Ureter (tissue), 1 donor: ENCODE measurements at regions not wholly inside any gene's neighbourhood (a gene's known extent, or its start where the extent isn't known, plus 50 kb on each side); places are given as distances from the start of the nearest gene placed in this dataset.
"Not testable (repeated sequence)": the region's sequence is repeated elsewhere in the genome, so short reads cannot be mapped to it uniquely, and the experiment has no call there.

Experiments used
- DNase-seq: peaks from one replicate; pipeline ENCODE4 v3.0.0-alpha.2; 2020; ENCODE audit warnings: low spot score
- donor health status: DM: yes; HTN: yes; CAD: no.

DNA sequence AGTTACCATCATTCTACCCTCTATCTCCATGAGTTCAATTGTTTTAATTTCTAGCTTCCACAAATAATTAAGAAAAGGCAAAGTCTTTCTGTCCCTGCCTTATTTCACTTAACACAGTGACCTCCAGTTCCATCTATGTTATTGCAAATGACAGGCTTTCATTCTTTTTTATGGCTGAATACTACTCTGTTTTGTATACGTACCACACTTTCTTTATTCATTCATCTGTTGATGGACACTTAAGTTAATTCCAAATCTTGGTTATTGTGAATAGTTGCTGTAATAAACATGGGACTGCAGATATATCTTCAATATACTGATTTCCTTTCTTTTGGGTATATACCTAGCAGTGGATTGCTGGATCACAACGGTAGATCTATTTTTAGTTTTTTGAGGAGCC, 314.1 kb downstream of the SV2B start:
- no peak for DNase-seq

DNA sequence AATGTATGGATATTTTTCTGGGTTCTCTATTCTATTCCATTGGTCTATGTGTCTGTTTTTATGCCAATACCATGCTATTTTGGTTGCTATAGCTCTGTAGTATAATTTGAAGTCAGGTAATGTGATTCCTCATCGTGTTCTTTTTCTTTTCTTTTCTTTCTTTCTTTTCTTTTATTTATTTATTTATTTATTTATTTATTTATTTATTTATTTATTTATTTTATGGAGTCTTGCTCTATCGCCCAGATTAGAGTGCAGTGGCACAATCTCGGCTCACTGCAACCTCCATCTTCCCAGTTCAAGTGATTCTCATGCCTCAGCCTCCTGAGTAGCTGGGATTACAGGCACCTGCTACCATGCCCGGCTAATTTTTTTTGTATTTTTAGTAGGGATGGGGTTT, 315.2 kb downstream of the SV2B start:
- DNase-seq, result not testable (repeated sequence)

DNA sequence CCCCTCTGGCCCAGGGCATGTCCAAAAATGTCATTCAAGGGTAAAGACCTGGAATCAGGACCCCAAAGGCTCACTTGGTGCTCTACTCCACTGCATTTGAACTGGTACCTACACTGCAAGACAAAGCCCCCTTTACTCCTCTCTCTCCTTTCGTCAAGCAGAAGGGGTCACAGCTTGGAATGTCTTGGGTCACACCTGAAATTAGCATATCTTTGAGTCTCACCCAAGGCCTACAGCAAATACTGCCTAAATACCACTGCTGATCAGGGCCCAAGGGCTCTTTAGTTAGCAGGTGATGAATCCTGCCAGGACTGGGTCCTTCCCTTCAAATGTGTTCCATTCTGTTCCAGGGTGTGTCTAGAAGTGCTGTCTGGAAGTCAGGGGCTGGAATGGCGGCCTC, 320.6 kb downstream of the SV2B start:
- no peak for DNase-seq

DNA sequence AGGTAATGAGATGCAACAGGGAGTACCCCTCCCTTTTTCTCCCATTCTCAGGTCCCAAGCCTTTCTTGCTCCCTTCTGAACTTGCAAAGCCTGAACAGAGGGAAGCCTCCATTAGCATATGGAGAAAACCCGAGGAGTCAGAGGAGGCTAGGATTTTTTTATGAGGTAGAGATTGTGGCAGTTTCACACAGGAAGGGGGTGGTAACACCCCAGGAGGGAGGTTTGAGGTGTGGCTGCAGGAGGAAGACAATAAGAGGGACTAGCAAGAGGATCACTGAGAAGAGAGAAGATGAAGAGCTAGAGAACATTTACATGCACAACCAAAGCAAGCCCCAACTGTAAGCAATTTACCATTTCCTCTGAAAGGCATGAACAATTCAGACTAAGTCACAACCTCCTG, 322.7 kb downstream of the SV2B start:
- DNase-seq, result no peak

DNA sequence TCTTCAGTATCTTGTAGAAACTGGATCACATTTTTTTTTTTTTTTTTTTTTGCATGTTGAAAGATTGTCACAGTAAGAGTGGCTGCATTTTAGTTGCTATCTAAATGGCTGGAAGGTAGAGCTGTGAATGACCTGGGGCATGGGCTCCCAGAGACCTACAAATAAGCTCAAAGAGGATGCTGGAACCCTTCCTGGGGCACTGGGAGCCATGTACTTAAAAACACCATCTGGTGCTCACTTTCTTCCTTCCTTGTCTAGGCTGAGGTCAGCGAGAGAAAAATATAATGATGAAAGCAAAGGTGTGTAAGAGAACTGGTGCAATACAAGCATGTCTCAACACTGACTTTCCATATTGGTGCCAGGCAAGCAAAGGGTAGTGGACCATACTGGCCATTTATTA, 323.9 kb downstream of the SV2B start:
- DNase-seq, result no peak

DNA sequence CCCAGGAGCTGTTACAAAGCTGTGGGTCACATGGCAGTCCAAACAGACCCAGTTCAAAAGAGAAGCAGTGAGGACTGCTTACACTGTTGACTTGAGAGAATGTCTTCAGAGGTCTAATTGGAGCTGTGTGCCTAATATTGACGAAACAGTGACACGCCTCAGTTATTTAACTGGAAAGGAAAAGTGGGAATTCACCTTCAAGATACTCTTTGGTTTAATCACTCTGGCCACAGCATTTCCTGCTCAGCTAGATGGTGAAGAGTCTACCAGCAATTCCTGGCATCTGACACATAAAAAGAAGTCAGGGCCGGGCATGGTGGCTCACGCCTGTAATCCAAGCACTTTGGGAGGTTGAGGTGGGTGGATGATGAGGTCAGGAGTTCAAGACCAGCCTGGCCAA, 326.4 kb downstream of the SV2B start:
- DNase-seq, result no peak

DNA sequence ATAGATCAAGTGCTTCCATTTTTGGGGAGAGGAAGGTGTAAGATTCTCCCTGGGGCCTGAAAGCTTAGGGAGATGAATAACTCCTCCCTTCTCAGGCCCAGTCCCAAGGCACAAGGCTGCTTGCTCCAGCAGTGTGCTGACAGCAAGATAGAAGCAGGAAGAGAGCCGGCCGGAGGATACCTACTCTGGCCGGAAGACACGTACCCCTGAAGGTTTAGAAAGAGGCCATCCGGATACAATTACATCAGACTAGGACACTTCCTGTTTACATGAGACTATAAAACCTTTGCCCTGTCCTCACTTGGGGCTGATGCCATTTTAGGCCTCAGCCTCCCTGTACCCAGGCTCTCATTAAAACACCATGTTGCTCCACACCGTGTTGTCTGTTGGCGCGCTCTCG, 329.9 kb downstream of the SV2B start:
- DNase-seq, result no peak

DNA sequence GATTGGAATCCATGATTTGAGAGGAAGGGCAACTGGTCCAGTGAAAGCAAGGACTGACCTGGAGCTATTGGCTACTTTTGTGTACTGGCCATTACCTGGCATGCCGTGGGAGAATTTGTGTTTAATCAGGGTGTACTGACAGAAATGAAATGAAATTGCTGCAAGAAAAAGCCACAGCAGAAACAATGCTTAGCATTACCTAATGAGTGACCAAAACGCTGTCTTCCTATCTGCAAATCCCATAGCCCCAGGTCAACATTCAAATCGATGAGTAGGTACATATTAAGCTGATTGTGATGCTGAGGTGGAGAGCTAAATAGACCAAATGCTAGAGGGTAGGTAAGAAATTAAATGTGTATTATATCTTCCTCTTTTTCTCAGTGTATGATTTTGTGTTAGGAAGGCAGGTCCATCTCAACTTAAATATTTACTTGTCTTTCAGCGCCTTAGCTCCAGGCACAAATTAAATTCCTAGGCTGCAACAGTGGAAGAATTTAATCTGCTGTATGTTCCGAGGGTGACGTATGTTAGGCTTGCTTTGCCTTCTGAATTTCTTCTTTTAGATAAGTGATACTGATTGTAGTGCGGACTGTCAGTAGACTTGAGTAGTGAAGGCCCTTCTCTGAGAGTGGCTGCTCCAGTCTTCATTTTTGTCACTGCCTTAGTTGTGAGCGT, 331.1 kb downstream of the SV2B start:
- no peak for DNase-seq

DNA sequence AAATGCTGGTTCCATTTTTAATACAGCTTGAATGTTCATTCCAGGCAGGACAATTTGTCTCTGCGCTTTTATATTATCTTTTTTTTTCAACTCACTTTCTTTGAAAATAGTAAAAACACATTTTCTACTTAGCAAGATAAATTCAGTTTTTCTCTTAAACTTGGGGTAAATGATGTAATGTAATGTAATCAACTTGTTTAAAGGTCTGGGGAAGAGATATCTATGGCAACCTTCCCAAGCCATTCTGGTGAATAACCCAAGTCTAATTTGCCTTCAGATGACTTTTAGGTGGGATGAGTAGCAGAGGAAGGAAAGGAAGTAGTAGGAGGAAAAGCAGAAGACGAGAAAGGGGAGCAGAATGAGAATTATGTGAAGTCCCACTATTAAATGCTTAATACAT, 335.1 kb downstream of the SV2B start:
- no peak for DNase-seq

DNA sequence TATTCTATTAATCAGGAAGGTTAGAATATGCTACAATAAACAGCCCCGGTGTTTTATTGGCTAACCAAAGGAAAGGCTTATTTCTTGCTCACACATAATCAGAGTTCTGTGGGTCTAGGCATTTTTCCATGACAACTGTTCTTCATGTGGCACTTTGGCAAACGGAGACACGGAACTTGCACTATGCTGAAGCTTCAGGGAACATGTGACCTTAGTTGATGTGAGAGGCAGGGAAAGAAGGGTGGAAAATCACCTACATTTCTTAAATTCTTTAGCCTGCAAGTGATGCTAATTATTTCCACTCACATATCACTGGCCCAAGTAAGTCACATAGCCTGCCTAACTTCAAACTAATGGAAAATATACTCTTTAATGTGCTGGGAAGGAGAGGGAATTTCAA, 344.6 kb downstream of the SV2B start:
- no peak for DNase-seq

DNA sequence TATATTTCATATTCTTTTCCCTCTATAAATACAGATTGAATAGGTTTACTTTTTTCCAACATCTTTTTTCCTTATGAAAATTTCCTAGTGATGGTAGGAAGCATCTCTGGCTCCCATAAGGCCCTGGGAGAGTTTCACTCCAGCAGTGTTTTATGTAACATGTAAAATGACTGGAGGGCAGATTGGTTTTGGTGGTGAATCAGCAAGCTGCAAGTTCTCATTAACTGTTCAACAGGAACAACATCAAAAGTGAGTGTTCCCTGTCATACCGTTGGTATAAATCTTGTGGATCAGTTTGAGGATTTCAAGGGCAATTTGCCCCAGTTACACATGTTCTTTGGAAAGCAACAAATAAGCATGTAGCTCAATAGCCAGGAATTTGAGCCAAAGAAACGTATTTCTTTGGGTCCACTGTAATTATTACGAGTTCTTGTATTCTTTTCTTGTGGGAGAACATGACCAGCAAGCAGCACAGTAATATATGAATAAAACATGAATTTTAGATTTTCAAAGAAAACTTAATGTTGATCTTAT, 345.7 kb downstream of the SV2B start:
- DNase-seq, result no peak

DNA sequence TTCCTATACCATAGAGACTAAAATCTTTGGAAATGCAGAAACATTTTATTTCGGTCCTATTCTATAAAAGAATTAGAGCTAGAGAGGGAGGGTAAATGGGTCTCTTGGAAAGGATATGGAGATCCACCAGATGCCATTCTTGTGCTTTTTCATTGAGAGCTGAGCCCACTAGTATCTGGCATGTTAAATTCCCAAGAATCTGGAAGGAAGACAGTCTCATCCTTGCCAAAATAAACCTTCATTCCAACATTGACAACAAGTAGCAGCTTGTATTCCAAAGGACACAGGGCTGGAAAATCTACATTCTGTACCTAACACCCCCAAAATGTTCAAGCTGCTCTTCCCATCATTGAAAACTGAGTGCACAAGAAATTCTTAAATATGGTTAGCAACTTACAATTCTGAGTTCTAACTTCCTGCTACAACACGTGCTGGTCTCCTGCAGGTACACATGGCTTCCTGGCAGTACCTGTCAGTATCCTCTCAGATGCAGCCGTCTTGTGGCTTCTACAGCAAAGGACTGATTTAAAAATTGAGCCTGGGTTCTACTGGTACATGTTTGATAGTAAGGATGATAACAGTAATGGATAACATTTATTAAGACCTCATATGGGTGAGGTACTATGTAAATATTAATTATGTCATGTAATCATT, 348.1 kb downstream of the SV2B start:
- DNase-seq, result no peak

DNA sequence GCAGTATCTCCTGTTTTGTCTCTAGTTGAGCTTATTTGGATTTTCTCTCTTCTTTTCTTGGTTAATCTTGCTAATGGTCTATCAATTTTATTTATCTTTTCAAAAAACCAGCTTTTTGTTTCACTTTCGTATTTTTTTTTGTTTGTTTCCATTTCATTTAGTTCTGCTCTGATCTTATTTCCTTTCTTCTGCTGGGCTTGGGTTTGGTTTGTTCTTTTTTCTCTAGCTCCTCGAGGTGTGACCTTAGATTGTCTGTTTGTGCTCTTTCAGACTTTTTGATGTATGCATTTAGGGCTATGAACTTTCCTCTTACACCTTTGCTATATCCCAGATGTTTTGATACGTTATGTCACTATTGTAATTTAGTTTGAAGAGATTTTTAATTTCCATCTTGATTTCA, 353.3 kb downstream of the SV2B start:
- DNase-seq, result not testable (repeated sequence)

DNA sequence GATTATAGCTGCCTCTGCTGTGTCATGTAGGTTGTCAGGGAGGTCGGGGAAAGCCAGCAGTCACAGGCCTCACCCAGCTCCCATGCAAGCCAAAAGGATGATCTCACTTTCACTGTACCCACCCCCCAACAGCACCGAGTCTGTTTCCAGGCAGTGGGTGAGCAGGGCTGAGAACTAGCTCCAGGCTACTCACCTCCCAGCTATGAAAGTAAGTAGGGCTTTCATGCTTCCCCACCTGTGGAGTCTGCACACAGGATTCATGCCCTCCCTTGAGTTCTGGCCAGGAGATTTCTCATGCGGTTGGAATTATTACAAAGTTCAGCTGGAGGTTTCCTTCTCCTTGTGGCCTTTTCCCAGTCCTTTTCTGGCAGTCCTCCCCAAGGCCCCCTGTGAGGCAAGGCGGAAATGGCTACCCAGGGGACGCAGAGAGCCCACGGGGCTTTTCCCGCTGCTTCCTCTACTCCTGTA, 356.2 kb downstream of the SV2B start:
- DNase-seq, result no peak

DNA sequence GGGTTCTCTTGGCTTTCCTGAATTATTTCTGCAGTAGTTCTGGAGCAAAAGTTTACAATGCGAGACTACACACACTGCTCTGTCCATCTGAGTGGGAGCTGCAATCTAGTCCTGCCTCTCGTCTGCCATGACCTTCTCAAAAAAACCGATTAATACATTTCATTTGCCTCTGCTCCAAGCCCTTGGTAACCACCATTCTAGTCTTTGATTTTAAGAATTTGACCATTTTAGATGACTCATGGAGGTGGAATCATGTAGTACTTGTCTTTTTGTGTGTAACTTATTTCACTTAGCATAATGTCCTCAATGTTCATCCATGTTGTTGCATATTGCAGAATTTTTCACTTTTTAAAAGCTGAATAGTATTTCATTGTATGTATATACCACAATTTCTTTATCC, 356.9 kb downstream of the SV2B start:
- no peak for DNase-seq

DNA sequence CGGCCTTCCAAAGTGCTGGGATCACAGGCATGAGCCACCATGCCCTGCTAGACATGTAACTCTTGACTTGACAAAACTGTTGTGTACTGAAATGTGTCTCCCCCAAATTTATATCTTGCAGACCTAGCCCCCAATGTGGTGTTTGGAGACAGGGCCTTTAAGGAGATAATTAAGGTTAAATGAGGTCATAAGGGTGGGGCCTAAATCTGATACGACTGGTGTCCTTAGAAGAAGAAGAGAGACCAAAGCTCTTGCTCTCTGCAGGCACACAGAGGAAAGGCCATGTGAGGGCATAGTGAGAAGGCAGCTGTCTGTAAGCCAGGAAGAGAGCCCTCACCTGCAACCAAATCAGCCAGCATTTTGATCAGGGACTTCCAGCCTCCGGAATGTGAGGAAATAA, 361.3 kb downstream of the SV2B start:
- no peak for DNase-seq

DNA sequence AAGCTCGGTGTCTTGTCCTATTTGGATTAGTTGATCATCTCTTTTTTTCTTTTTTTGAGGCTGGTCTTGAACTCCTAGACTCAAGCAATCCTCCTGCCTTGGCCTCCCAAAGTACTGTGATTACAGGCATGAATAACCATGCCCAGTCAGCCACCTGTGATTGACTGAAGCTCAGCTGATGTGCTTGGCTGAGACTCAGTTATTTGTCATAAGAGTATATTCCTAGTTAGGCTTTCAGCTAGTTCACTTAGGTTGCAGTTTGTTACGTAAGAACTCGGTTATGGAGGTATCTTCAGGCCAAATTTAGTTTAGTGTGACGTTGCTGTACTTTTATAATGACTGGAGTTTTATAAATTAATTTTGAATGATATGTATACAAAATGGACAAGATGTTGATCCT, 365.0 kb downstream of the SV2B start:
- no peak for DNase-seq

DNA sequence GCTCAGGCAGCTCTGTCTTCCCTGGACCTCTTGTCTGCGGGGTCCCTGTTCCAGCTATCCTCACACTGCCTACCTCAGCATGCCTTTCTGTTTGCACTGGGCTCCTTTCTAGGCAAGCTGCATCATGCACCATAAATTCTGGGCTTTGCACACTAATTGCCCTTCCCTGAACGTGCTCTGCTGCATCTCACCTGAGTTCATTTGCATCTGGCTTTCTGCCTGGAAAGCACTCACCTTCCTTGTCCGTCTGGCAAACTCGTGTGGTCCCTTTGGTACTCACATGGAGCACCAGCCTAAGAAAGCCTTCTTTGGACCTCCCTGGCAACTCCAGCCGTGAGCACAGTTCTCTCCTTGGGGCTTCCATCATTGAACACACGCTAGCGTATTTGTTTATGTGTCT, 365.6 kb downstream of the SV2B start:
- no peak for DNase-seq

DNA sequence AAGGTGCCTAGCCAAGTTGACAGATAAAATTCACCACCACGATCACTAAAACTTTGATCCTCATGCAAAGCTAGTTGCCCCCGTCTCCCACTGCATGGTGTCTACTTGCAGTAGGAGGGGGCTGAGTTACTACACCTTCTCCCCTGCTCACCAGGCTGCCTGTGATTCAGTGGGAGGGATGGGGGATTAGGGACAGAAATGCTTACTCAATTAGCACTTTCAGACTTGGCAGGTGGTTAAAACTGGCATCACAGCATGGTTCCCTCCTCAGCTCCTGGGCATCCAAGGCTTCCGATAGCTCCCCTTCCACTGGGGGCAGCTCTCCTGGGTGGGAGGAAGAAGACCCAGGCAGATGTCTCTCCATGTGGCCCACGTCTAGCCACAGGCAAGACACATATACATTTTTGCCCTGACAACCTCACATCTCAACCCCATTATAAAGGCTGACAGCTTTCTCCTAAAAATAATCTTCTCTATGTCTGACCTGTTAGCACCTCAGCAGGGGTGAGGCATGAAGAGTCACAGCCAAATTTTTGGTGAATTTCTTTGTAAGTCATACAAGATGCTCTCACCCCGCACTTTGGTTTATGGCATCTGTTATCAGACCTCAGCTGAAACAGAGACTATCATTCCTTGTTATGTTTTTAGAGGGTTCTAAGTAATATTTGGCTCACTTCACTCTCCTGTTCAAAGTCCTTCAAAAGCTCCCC, 369.0 kb downstream of the SV2B start:
- DNase-seq, result no peak

DNA sequence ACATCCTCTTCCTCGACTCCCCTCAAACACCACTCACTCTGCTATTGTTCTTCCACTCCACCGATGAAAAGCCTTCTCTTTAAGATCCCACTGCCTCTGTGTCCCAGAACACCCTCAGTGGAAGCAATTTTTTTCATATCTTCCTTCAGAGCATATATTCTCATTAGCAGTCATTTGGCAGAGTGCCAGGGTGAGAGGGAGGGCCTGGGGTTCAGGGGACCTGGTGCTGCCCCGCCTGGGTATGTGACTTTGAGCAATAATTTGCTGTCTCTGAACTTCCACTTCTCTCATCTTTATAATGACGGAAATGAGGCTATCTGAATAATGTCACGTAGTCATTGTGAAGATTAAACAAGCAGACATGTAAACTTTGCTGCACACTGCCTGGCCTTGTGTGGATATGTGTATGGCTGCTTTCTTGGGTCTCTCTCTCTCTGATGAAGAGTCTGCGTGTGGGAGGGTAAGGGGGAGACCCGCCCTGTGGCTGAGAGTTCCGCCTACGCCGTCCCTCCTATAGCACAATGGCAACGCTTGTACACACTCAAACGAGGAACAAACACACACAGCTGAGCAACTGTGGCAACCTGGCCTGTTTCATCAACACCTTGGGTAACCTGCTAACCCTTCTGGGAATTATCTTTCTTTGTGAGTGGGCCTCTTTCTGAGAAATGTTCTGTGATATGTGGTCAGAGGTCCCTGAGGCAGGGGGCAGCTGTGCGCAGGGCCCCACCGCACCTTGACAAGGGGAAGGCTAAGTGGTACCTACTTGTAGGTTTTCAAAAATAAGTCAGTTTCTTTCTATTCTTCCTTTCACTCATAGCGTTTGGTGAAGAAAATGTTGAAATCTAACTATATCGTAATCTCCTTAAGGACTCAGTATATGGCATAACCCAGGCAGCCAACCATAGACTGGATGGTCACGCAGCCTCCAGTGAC, 369.8 kb downstream of the SV2B start:
- no peak for DNase-seq

DNA sequence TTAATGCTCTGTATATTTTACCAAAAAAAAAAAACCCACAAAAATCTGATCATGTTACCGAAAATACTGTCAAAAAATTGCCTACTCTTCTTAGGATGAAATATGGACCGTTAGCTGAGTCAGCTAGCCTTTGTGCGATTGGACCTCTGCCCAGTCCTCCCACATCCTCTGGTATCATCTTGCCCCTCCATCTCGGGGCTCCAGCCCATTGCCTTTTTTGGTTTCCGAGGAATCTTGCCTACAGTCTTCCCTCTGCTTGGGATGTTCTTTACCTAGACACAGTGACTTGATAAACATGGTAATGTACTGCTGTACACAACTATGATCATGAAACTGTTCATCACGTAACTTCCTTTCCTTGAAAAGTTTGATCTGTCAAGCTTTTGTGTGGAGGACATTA, 371.4 kb downstream of the SV2B start:
- no peak for DNase-seq

DNA sequence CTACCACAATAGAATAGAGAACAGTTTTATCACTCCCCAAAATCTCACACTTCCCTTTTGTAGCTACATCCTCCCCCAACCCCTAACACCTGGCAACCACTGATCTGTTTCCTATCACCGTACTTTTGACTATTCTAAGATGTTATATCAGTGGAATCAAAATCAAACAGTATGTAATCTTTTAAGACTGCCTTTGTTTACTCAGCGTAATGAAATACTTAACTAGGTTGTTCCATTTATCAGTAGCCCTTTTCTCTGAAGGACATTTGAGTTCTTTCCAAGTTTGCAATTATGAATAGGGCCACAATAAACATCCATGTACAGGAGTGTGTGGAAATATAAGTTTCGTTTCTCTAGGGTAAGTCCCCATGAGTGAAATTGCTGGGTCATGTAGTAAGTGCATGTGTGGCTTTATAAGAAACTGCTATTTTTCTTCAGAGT, 372.3 kb downstream of the SV2B start:
- no peak for DNase-seq
